HCT116 (cell line): ENCODE measurements at regions not wholly inside any gene's neighbourhood (a gene's known extent, or its start where the extent isn't known, plus 50 kb on each side); places are given as distances from the start of the nearest gene placed in this dataset.

Experiments
- CEBPB ChIP-seq: IDR thresholded peaks from 2 replicates; pipeline ENCODE4 v1.6.1; 2012; ENCODE audit warnings: low read depth
- CTCF ChIP-seq, 3 experiments: fragments of 200-600 bp in 1 of 3; sonication (generic) in 1 of 3; IDR thresholded peaks in 2 of 3; conservative IDR thresholded peaks in 1 of 3; 2 replicates each; pipeline ENCODE4 v1.5.1; 2012 to 2017; ENCODE audit warnings: low read depth in 2 of 3, low read length in 2 of 3, antibody characterized with exemption in 1 of 3, borderline replicate concordance in 1 of 3, control low read depth in 1 of 3, mild to moderate bottlenecking in 1 of 3, mixed read lengths in 1 of 3, mixed run types in 1 of 3, moderate library complexity in 1 of 3; ENCODE audit not compliant: insufficient read depth in 1 of 3
- EGR1 ChIP-seq: IDR thresholded peaks from 2 replicates; pipeline ENCODE4 v1.6.1; 2012; ENCODE audit warnings: low read depth
- EZH2 ChIP-seq: fragments of 200-600 bp; sonication (generic); IDR thresholded peaks from 2 replicates; pipeline ENCODE4 v1.6.1; 2017; ENCODE audit warnings: antibody characterized with exemption, mixed run types
- EZH2phosphoT487 ChIP-seq: fragments of 200-600 bp; IDR thresholded peaks from 2 replicates; pipeline ENCODE4 v1.6.1; 2018; ENCODE audit warnings: antibody characterized with exemption, borderline replicate concordance
- JUND ChIP-seq: IDR thresholded peaks from 2 replicates; pipeline ENCODE4 v1.6.1; 2012
- MAX ChIP-seq: IDR thresholded peaks from 2 replicates; pipeline ENCODE4 v1.6.1; 2012
- POLR2A ChIP-seq: IDR thresholded peaks from 2 replicates; pipeline ENCODE4 v1.7.0; 2011; ENCODE audit warnings: borderline replicate concordance; ENCODE audit not compliant: insufficient read depth, insufficient read length; ENCODE audit errors: extremely low read depth
- POLR2AphosphoS5 ChIP-seq: IDR thresholded peaks from 2 replicates; pipeline ENCODE4 v1.6.1; 2011; ENCODE audit warnings: mild to moderate bottlenecking, low read depth, low read length, moderate library complexity
- SP1 ChIP-seq: IDR thresholded peaks from 2 replicates; pipeline ENCODE4 v1.6.1; 2012; ENCODE audit warnings: low read depth
- TCF7L2 ChIP-seq: IDR thresholded peaks from 2 replicates; pipeline ENCODE4 v1.7.0; 2011; ENCODE audit warnings: borderline replicate concordance, inconsistent platforms; ENCODE audit not compliant: insufficient read depth, insufficient read length; ENCODE audit errors: extremely low read depth
- ZBTB33 ChIP-seq: IDR thresholded peaks from 2 replicates; pipeline ENCODE4 v1.6.1; 2011; ENCODE audit warnings: mild to moderate bottlenecking, low read length, moderate library complexity; ENCODE audit not compliant: insufficient replicate concordance; ENCODE audit errors: extremely low read depth
- ZFX ChIP-seq: fragments of 450-650 bp; IDR thresholded peaks from 2 replicates; pipeline ENCODE4 v1.6.1; 2017
- ZNF274 ChIP-seq: fragments of 200-500 bp; sonication (Bioruptor generic); IDR thresholded peaks from 2 replicates; pipeline ENCODE4 v1.6.1; 2014; ENCODE audit warnings: mild to moderate bottlenecking, low read depth, low read length, inconsistent platforms

GRCh38 chr1:208335371-208336136, 91.4 kb upstream of the PLXNA2 start:
- TF ChIP-seq CTCF (IDR thresholded peaks at IDR 0.05 in 2 of 3, conservative IDR thresholded peaks at IDR 0.05 in 1 of 3; ENCODE audit: borderline replicate concordance in 1 of 3, insufficient read depth in 1 of 3, low read depth in 2 of 3, low read length in 2 of 3) (no peak), POLR2A (no peak), ZNF274 (no peak), JUND (no peak), POLR2AphosphoS5 (no peak), SP1 (no peak), EGR1 (no peak), EZH2 (no peak), EZH2phosphoT487 (no peak), ZFX (no peak), CEBPB (no peak), TCF7L2 (no peak), MAX (no peak), ZBTB33 (no peak)
